MM.1S (cell line): ENCODE measurements at regions not wholly inside any gene's neighbourhood (a gene's known extent, or its start where the extent isn't known, plus 50 kb on each side); places are given as distances from the start of the nearest gene placed in this dataset.

ENCODE experiments used
- DNase-seq: peaks from one replicate; pipeline ENCODE4 v3.0.0-alpha.2; 2015
- H2AFZ ChIP-seq: fragments of 300-600 bp; sonication (generic); 2 replicates; pipeline ENCODE4 v1.6.0; 2016; ENCODE audit warnings: antibody characterized with exemption, low read length
- H3F3A ChIP-seq: fragments of 300-600 bp; sonication (generic); 2 replicates; pipeline ENCODE4 v1.6.1; 2016; ENCODE audit warnings: mild to moderate bottlenecking, antibody characterized with exemption, low read length, moderate library complexity, mixed read lengths; ENCODE audit not compliant: insufficient read depth
- H3K27ac ChIP-seq: fragments of 300-600 bp; sonication (generic); 2 replicates; pipeline ENCODE4 v1.5.1; 2016; ENCODE audit warnings: mild to moderate bottlenecking, low read length
- H3K27me3 ChIP-seq: fragments of 300-600 bp; sonication (generic); replicated peaks from 2 replicates; pipeline ENCODE4 v1.6.0; 2016; ENCODE audit warnings: low read length; ENCODE audit not compliant: insufficient read depth
- H3K36me3 ChIP-seq: fragments of 300-600 bp; sonication (generic); replicated peaks from 2 replicates; pipeline ENCODE4 v1.6.1; 2016; ENCODE audit warnings: mild to moderate bottlenecking, low read length, mixed read lengths; ENCODE audit not compliant: insufficient read depth
- H3K4me1 ChIP-seq: fragments of 300-600 bp; sonication (generic); 2 replicates; pipeline ENCODE4 v1.6.1; 2016; ENCODE audit warnings: low read length, mixed read lengths
- H3K4me2 ChIP-seq: fragments of 300-600 bp; sonication (generic); 2 replicates; pipeline ENCODE4 v1.6.0; 2016; ENCODE audit warnings: low read depth, low read length
- H3K4me3 ChIP-seq: fragments of 300-600 bp; sonication (generic); 2 replicates; pipeline ENCODE4 v1.5.1; 2016; ENCODE audit warnings: low read length, mixed read lengths
- H3K79me2 ChIP-seq: fragments of 300-600 bp; sonication (generic); 2 replicates; pipeline ENCODE4 v1.6.1; 2016; ENCODE audit warnings: mixed run types, low read length, mixed read lengths
- H3K9ac ChIP-seq: fragments of 300-600 bp; sonication (generic); 2 replicates; pipeline ENCODE4 v1.6.1; 2016; ENCODE audit warnings: low read length, mixed read lengths
- H3K9me2 ChIP-seq: fragments of 300-600 bp; sonication (generic); replicated peaks from 2 replicates; pipeline ENCODE4 v1.6.1; 2016; ENCODE audit warnings: mild to moderate bottlenecking, low read length, mixed read lengths; ENCODE audit not compliant: insufficient read depth
- H3K9me3 ChIP-seq: fragments of 300-600 bp; sonication (generic); replicated peaks from 2 replicates; pipeline ENCODE4 v1.6.1; 2016; ENCODE audit warnings: mild to moderate bottlenecking, low read length, mixed read lengths; ENCODE audit not compliant: insufficient read depth
- H4K20me1 ChIP-seq: fragments of 300-600 bp; sonication (generic); 2 replicates; pipeline ENCODE4 v1.6.1; 2016; ENCODE audit warnings: mild to moderate bottlenecking, low read length, moderate library complexity, mixed read lengths; ENCODE audit not compliant: insufficient read depth
- CTCF ChIP-seq: fragments of 300-600 bp; sonication (generic); IDR thresholded peaks from 2 replicates; pipeline ENCODE4 v1.5.1; 2016; ENCODE audit warnings: antibody characterized with exemption, low read length, mixed read lengths
- EZH2 ChIP-seq: fragments of 300-600 bp; sonication (generic); optimal IDR thresholded peaks from 2 replicates; pipeline ENCODE3; 2017; ENCODE audit warnings: low read depth, mild to moderate bottlenecking, antibody characterized with exemption, low read length, mixed read lengths
- EZH2phosphoT487 ChIP-seq: fragments of 300-600 bp; sonication (generic); IDR thresholded peaks from 2 replicates; pipeline ENCODE4 v1.6.1; 2018; ENCODE audit warnings: antibody characterized with exemption, low read length

GRCh38 chr3:80451393-80451792, 683.6 kb upstream of the ROBO1 start:
- Histone ChIP-seq H3K79me2 (no peaks in the 10 kb centered on the region), H3K4me2 (no peak overlapping the region), H3K9me2 (no peaks in the 10 kb centered on the region), H3K4me1 (no peaks in the 10 kb centered on the region), H3K27me3 (no peaks in the 10 kb centered on the region), H3K9me3 (no peaks in the 10 kb centered on the region), H3F3A (no peaks in the 10 kb centered on the region), H3K9ac (no peak overlapping the region), H2AFZ (no peak overlapping the region), H3K27ac (no peak overlapping the region), H3K4me3 (no peak overlapping the region), H4K20me1 (no peaks in the 10 kb centered on the region), H3K36me3 (no peaks in the 10 kb centered on the region)
- DNase-seq: no peak
- TF ChIP-seq EZH2: no peak
- TF ChIP-seq CTCF: no peak
- no peak for TF ChIP-seq EZH2phosphoT487

- Histone ChIP-seq H3K4me3 (no peak overlapping the region), H3K27me3 (no peaks in the 10 kb centered on the region), H3K9me3 (no peaks in the 10 kb centered on the region), H3F3A (no peaks in the 10 kb centered on the region), H3K9me2 (no peaks in the 10 kb centered on the region), H4K20me1 (no peaks in the 10 kb centered on the region), H3K36me3 (no peaks in the 10 kb centered on the region), H3K27ac (no peak overlapping the region), H3K4me1 (no peaks in the 10 kb centered on the region), H2AFZ (no peak overlapping the region), H3K4me2 (no peak overlapping the region), H3K79me2 (no peaks in the 10 kb centered on the region), H3K9ac (no peak overlapping the region)
- no peak for DNase-seq
- TF ChIP-seq EZH2: no peak
- no peak for TF ChIP-seq EZH2phosphoT487
- TF ChIP-seq CTCF: no peak
Observed at GRCh38 chr3:80445641-80446040, 677.8 kb upstream of the ROBO1 start.

- TF ChIP-seq EZH2 (no peak), CTCF (no peak), EZH2phosphoT487 (no peak)
- DNase-seq: no peak
- no peaks in the 10 kb centered on the region for H4K20me1 ChIP-seq
- no peaks in the 10 kb centered on the region for H3K36me3 ChIP-seq
- H3K4me3 ChIP-seq: no peak overlapping the region
- H3K27me3 ChIP-seq: no peaks in the 10 kb centered on the region
- H3K79me2 ChIP-seq: no peaks in the 10 kb centered on the region
- no peak overlapping the region for H3K9ac ChIP-seq
- no peak overlapping the region for H2AFZ ChIP-seq
- no peak overlapping the region for H3K4me2 ChIP-seq
- no peak overlapping the region for H3K27ac ChIP-seq
- H3K9me2 ChIP-seq: no peaks in the 10 kb centered on the region
- no peaks in the 10 kb centered on the region for H3K4me1 ChIP-seq
- no peaks in the 10 kb centered on the region for H3K9me3 ChIP-seq
- no peaks in the 10 kb centered on the region for H3F3A ChIP-seq
Observed at GRCh38 chr3:80445053-80445452, 677.3 kb upstream of the ROBO1 start.
